ENCODE measurements at regions not wholly inside any gene's neighbourhood (a gene's known extent, or its start where the extent isn't known, plus 50 kb on each side); places are given as distances from the start of the nearest gene placed in this dataset.

DNA sequence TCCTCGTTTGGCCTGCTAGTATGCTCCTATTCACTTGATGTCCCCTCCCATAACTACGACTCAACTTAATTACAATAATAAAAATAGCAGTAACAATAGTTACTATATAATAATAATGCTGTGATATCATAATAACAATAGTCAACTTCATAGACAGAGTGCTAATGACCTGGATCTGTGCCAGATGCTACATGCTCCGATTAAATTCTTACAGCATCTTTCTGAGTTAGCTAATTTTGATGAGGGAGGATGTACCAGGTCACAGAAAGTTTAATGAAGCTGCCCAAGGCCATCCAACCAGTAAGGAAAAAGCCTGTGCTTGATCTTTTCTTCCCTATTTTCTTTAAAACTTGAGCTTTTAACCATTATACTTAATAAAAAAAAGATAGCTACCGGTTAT lies 413.4 kb upstream of the LRRC4C start:
- TF ChIP-seq, protein P1, sequence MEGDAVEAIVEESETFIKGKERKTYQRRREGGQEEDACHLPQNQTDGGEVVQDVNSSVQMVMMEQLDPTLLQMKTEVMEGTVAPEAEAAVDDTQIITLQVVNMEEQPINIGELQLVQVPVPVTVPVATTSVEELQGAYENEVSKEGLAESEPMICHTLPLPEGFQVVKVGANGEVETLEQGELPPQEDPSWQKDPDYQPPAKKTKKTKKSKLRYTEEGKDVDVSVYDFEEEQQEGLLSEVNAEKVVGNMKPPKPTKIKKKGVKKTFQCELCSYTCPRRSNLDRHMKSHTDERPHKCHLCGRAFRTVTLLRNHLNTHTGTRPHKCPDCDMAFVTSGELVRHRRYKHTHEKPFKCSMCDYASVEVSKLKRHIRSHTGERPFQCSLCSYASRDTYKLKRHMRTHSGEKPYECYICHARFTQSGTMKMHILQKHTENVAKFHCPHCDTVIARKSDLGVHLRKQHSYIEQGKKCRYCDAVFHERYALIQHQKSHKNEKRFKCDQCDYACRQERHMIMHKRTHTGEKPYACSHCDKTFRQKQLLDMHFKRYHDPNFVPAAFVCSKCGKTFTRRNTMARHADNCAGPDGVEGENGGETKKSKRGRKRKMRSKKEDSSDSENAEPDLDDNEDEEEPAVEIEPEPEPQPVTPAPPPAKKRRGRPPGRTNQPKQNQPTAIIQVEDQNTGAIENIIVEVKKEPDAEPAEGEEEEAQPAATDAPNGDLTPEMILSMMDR (IDR thresholded peaks at IDR 0.05; ENCODE audit: borderline replicate concordance, extremely low read depth, low read length, poor library complexity, severe bottlenecking), result no peak
- TF ChIP-seq EZH2 (IDR thresholded peaks at IDR 0.05; ENCODE audit: borderline replicate concordance, low read depth, low read length, severe bottlenecking), result no peak

Measured in DND-41 (cell line).